SKM-1 treated with dmso at 0.1 percent for 144 hours (cell line): ENCODE measurements at regions not wholly inside any gene's neighbourhood (a gene's known extent, or its start where the extent isn't known, plus 50 kb on each side); places are given as distances from the start of the nearest gene placed in this dataset.

Experiments
- DNase-seq: peaks from one replicate; lab custom pipeline; 2025; ENCODE audit not compliant: unreplicated experiment; lab: John Stamatoyannopoulos, UW

GRCh38 chr20:39105551-39105950 lies 143.4 kb downstream of the DHX35 start:
- no peak for DNase-seq

DNA sequence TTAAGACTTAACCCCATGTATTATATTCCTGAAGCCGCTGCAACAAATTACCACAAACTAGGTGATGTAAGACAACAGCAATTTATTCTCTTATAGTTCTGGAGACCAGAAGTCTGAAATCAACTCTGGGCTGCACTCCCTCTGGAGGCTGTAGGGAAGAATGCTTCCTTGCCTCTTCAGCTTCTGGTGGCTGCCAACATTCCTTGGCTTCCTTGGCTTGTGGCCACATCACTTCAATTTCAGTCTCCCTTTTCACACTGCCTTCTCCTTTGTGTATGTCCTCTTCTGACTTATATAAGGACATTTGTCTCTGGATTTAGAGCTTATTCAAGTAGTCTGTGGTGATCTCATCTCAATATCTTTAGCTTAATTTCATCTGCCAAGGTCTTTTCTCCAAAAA lies 141.6 kb downstream of the DHX35 start:
- DNase-seq, result no peak

DNA sequence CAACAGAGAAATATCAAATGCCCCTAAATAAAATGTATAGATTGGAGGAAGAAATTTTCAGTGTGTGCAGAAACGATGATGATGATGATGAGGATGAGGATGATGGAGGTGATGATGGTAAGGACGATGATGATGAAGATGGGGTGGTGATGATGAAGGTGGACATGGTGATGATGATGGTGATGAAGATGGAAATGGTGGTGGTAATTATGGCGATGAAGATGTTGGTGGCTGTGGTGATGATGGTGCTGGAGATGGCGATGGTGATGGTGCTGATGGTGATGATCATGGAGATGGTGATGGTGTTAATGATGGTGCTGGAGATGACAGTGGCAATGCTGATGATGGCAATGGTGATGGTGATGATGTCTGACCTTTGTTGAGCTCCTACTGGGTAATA lies 141.2 kb downstream of the DHX35 start:
- DNase-seq, result no peak

DNA sequence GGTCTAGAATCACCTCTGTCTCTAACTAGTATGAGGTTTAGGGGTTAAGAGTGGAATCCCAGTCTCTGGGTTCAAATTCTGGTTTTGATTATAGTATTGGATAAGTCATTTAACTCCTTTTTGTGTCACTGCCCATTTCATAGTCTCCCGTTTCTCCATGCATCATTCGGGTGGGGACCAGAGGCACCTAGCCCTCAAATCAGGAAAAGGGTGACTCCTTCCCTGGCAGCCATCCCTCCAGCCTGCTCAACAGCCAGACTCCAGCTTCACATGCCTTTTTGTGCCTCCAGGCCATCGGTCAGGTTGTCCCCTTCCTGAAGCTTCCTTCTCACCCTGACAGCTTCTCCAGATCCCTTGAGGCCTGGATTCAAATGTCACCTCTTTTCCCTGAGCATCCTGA lies 139.8 kb downstream of the DHX35 start:
- DNase-seq, result no peak

DNA sequence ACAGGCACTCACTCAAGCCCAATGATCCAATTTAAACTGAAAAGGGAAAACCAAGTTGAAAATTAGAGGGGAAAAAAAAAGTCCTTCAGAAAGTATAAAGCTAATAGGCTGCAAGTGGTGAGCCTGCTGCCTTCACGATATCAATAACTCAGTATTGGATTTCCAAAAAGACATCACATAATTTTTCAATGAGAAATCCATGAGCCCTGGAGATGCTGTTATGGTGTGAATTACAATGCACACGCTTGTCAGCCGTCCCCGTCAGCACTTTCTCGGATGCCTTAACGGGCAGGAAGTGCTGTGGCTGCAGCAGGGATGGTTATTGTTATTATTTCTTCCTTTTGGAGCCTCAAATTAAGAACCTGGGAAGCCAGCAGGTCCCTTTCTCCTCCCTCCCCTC lies 138.5 kb downstream of the DHX35 start:
- no peak for DNase-seq

DNA sequence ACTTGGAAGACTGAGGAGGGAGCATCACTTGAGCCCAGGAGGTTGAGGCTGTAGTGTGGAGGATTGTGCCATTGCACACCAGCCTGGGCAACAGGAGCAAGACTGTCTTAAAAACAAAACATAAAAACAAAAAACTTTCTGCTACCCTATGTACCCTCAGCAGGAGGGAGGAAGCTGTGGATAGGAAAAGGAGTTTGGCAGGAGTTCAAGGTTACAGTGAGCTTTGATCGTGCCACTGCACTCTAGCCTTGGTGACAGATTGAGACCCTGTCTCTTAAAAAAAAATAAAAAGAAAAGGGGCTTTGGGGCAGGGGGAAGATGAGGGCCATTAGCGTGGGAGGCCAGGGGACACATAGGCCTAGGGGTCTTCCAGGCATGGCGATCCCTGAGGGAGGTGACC lies 135.7 kb downstream of the DHX35 start:
- no peak for DNase-seq

DNA sequence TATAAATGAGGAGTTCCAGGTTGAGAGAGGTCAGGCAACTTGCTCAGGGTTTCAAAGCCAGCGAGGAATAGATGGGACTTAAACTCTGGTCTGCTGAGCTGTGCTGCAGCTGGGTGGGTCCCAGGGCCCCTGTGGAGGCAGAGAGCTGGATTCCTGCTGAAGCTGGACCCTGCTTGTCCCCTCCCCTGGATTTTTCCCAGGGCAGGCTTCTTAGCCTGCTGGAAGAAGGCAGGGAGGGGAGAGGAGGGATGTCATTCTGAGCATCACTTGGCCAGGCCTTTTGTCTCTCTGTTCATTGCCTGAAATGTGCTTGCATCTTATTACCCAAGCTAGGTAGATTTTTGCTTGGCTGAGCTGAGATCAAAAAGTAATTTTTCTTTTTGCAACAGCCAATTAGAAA lies 133.7 kb downstream of the DHX35 start:
- DNase-seq, result no peak

DNA sequence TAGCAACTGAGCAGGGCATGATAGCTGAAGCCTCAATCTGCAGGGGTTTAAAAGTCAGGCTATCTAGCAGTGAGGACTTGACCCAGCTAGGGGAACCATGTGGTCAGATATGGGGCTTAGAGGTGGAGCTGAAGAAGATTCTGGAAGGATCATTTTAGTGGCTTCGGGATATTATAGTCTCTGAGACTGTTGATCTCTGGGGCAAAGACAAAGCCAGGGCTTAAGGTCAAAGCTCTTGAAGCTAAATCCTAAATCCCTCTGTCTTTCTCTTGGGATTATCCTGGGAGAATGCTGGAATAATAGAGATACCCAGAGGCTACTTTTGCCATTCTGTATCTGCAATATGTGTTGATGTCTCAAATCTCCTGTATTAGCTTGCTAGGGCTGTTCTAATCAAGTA lies 132.2 kb downstream of the DHX35 start:
- no peak for DNase-seq

- DNase-seq, result no peak
Observed at GRCh38 chr20:39092733-39093410, 130.7 kb downstream of the DHX35 start.

- no peak for DNase-seq
Observed at GRCh38 chr20:39090906-39091305, 128.8 kb downstream of the DHX35 start.

DNA sequence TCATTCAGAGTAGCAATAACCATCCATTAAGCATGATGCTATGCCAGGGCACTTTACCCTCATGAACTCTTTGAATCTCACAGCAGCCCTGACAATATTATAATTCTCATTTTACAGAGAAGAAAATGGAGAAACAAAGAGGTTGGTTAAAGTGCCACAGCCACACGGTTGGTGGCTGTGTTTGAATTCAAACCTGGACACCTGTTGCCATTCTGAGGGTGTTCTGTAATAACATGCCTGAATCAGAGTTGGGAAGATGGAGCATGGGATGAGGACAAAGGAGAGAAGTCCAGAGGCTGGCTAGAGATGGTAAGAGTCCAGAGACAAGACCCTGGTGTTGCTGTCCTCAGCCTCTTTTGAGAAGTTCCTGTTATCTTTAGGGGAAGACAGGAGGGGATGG lies 127.7 kb downstream of the DHX35 start:
- no peak for DNase-seq
